ENCODE measurements at regions not wholly inside any gene's neighbourhood (a gene's known extent, or its start where the extent isn't known, plus 50 kb on each side); places are given as distances from the start of the nearest gene placed in this dataset.

GRCh38 chr3:73681610-73682009, 56.9 kb upstream of the PDZRN3 start:
- DNase-seq, result no peak
- Histone ChIP-seq H3K27ac (no peak overlapping the region), H3K27me3 (no peaks in the 10 kb centered on the region), H3K4me1 (no peaks in the 10 kb centered on the region), H3K36me3 (no peaks in the 10 kb centered on the region), H3K9me3 (no peaks in the 10 kb centered on the region), H3K4me3 (no peak overlapping the region)
- ATAC-seq, result no peak
- TF ChIP-seq CTCF (IDR thresholded peaks at IDR 0.05), result no peak
- WGBS, 2 donors, result 70 to 88% methylated on average over 6 of the region's 6 CpGs
- FAIRE-seq, result no peak
- intact Hi-C loops (cut with DNase I), result no loop called here

GRCh38 chr3:73681198-73681597, 56.5 kb upstream of the PDZRN3 start:
- FAIRE-seq (no peak), DNase-seq (no peak), ATAC-seq (no peak)
- intact Hi-C loops (cut with DNase I), result no loop called here
- Histone ChIP-seq H3K4me3 (no peak overlapping the region), H3K9me3 (no peaks in the 10 kb centered on the region), H3K27ac (no peak overlapping the region), H3K27me3 (no peaks in the 10 kb centered on the region), H3K36me3 (no peaks in the 10 kb centered on the region), H3K4me1 (no peaks in the 10 kb centered on the region)
- 84 to 90% methylated on average over 1 of the region's 1 CpG for WGBS, 2 donors
- TF ChIP-seq CTCF (IDR thresholded peaks at IDR 0.05), result no peak

- no peak for TF ChIP-seq CTCF (IDR thresholded peaks at IDR 0.05)
- intact Hi-C loops (cut with DNase I), result no loop called here
- WGBS, 2 donors, result 82 to 84% methylated on average over 8 of the region's 8 CpGs
- DNase-seq, result no peak
- Histone ChIP-seq H3K9me3 (no peaks in the 10 kb centered on the region), H3K36me3 (no peaks in the 10 kb centered on the region), H3K27ac (no peak overlapping the region), H3K4me3 (no peak overlapping the region), H3K27me3 (no peaks in the 10 kb centered on the region), H3K4me1 (no peaks in the 10 kb centered on the region)
- FAIRE-seq, result no peak
- no peak for ATAC-seq
Measured at GRCh38 chr3:73680391-73681095, 55.8 kb upstream of the PDZRN3 start.

GRCh38 chr3:73677336-73678024, 52.7 kb upstream of the PDZRN3 start:
- no peak for ATAC-seq
- TF ChIP-seq CTCF (IDR thresholded peaks at IDR 0.05), result no peak
- no peak overlapping the region for H3K27ac ChIP-seq
- no peak overlapping the region for H3K4me3 ChIP-seq
- intact Hi-C loops (cut with DNase I), result no loop called here
- no peaks in the 10 kb centered on the region for H3K36me3 ChIP-seq
- WGBS, 2 donors, result 93 to 94% methylated on average over 7 of the region's 7 CpGs
- H3K4me1 ChIP-seq, result no peaks in the 10 kb centered on the region
- no peaks in the 10 kb centered on the region for H3K9me3 ChIP-seq
- DNase-seq, result no peak
- no peak for FAIRE-seq
- H3K27me3 ChIP-seq, result no peaks in the 10 kb centered on the region

Data from pancreas (tissue), 10 donors.